ENCODE measurements at regions not wholly inside any gene's neighbourhood (a gene's known extent, or its start where the extent isn't known, plus 50 kb on each side); places are given as distances from the start of the nearest gene placed in this dataset.

- H3K9ac ChIP-seq (ENCODE audit: insufficient read depth, low read length, poor library complexity, severe bottlenecking), result no peak overlapping the region
- no peak overlapping the region for H2AFZ ChIP-seq (ENCODE audit: insufficient read depth, low read depth, low read length, poor library complexity, severe bottlenecking)
- intact Hi-C loops (cut with micrococcal nuclease), result no loop called here
These were observed 246.7 kb downstream of the HS3ST3B1 start for GRCh38 chr17:14547556-14547955.

GRCh38 chr17:14547016-14547415, 246.1 kb downstream of the HS3ST3B1 start:
- no peaks in the 10 kb centered on the region for H4K20me1 ChIP-seq (ENCODE audit: insufficient read depth, low read length)
- H3K9ac ChIP-seq (ENCODE audit: insufficient read depth, low read length, poor library complexity, severe bottlenecking), result no peak overlapping the region
- H3K27me3 ChIP-seq (ENCODE audit: control insufficient read depth in 2 of 2, insufficient read depth in 2 of 2, low read length in 2 of 2), result no peaks in the 10 kb centered on the region
- H3K4me3 ChIP-seq (replicated peaks in 1 of 3; ENCODE audit: low read depth in 2 of 3, low read length in 3 of 3), result no peak overlapping the region
- intact Hi-C loops (cut with micrococcal nuclease), result no loop called here
- no peaks in the 10 kb centered on the region for H3K79me2 ChIP-seq (ENCODE audit: insufficient read depth, low read length)
- no peak for DNase-seq
- Mint-ChIP-seq H3K36me3 (no peaks in the 10 kb centered on the region), H3K9me3 (peaks cover 2 to 15% (median 4%) of the 10 kb centered on the region in 7 donors), H3K27ac (peak overlapping the region in 1 of 7 donors; percentile 3), H3K4me3 (no peak overlapping the region), H3K4me1 (peaks cover 16% of the 10 kb centered on the region), H3K27me3 (ENCODE audit: low read depth in 3 of 3) (no peaks in the 10 kb centered on the region)
- no peaks in the 10 kb centered on the region for H3K36me3 ChIP-seq (replicated peaks in 1 of 2; ENCODE audit: control insufficient read depth in 1 of 2, insufficient read depth in 2 of 2, low read length in 2 of 2)
- no peak overlapping the region for H3K4me2 ChIP-seq (replicated peaks; ENCODE audit: extremely low read depth, low read length, poor library complexity, severe bottlenecking)
- WGBS (ENCODE audit: insufficient coverage), result 100% methylated on average over 5 of the region's 5 CpGs
- H3K9me3 ChIP-seq (replicated peaks in 1 of 2; ENCODE audit: control insufficient read depth in 1 of 2, insufficient read depth in 1 of 2, low read length in 2 of 2), result peaks cover 0 to 3% of the 10 kb centered on the region in 2 donors
- TF ChIP-seq, protein P1, sequence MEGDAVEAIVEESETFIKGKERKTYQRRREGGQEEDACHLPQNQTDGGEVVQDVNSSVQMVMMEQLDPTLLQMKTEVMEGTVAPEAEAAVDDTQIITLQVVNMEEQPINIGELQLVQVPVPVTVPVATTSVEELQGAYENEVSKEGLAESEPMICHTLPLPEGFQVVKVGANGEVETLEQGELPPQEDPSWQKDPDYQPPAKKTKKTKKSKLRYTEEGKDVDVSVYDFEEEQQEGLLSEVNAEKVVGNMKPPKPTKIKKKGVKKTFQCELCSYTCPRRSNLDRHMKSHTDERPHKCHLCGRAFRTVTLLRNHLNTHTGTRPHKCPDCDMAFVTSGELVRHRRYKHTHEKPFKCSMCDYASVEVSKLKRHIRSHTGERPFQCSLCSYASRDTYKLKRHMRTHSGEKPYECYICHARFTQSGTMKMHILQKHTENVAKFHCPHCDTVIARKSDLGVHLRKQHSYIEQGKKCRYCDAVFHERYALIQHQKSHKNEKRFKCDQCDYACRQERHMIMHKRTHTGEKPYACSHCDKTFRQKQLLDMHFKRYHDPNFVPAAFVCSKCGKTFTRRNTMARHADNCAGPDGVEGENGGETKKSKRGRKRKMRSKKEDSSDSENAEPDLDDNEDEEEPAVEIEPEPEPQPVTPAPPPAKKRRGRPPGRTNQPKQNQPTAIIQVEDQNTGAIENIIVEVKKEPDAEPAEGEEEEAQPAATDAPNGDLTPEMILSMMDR (IDR thresholded peaks at IDR 0.05), result no peak
- no peak overlapping the region for H3K27ac ChIP-seq (ENCODE audit: low read depth in 1 of 2, low read length in 2 of 2)
- no peak overlapping the region for H2AFZ ChIP-seq (ENCODE audit: insufficient read depth, low read depth, low read length, poor library complexity, severe bottlenecking)
- H3K4me1 ChIP-seq (ENCODE audit: control insufficient read depth in 1 of 2, insufficient read depth in 2 of 2, low read length in 2 of 2), result no peaks in the 10 kb centered on the region

More at GRCh38 chr17:14547556-14547955, 246.7 kb downstream of the HS3ST3B1 start:
- H3K36me3 Mint-ChIP-seq, result no peaks in the 10 kb centered on the region
- H3K4me1 ChIP-seq (ENCODE audit: control insufficient read depth in 1 of 2, insufficient read depth in 2 of 2, low read length in 2 of 2), result no peaks in the 10 kb centered on the region
- no CpG with 5 or more reads among the region's 2 CpGs for WGBS (ENCODE audit: insufficient coverage)
- no peaks in the 10 kb centered on the region for H3K27me3 ChIP-seq (ENCODE audit: control insufficient read depth in 2 of 2, insufficient read depth in 2 of 2, low read length in 2 of 2)
- no peaks in the 10 kb centered on the region for H4K20me1 ChIP-seq (ENCODE audit: insufficient read depth, low read length)
- H3K4me3 ChIP-seq (replicated peaks in 1 of 3; ENCODE audit: low read depth in 2 of 3, low read length in 3 of 3), result no peak overlapping the region
- H3K9me3 ChIP-seq (replicated peaks in 1 of 2; ENCODE audit: control insufficient read depth in 1 of 2, insufficient read depth in 1 of 2, low read length in 2 of 2), result peaks cover 0 to 3% of the 10 kb centered on the region in 2 donors
- no peaks in the 10 kb centered on the region for H3K27me3 Mint-ChIP-seq (ENCODE audit: low read depth in 3 of 3)
- no peak overlapping the region for H3K4me2 ChIP-seq (replicated peaks; ENCODE audit: extremely low read depth, low read length, poor library complexity, severe bottlenecking)
- peaks cover 0 to 15% (median 4%) of the 10 kb centered on the region in 7 donors for H3K9me3 Mint-ChIP-seq
- no peaks in the 10 kb centered on the region for H3K79me2 ChIP-seq (ENCODE audit: insufficient read depth, low read length)
- DNase-seq, result no peak
- no peak overlapping the region for H3K27ac Mint-ChIP-seq
- TF ChIP-seq, protein P1 (IDR thresholded peaks at IDR 0.05), result no peak
- H3K4me1 Mint-ChIP-seq, result peaks cover 16% of the 10 kb centered on the region
- H3K27ac ChIP-seq (ENCODE audit: low read depth in 1 of 2, low read length in 2 of 2), result no peak overlapping the region
- H3K36me3 ChIP-seq (replicated peaks in 1 of 2; ENCODE audit: control insufficient read depth in 1 of 2, insufficient read depth in 2 of 2, low read length in 2 of 2), result no peaks in the 10 kb centered on the region
- H3K4me3 Mint-ChIP-seq, result no peak overlapping the region
